GM19324 (cell line): ENCODE measurements at regions not wholly inside any gene's neighbourhood (a gene's known extent, or its start where the extent isn't known, plus 50 kb on each side); places are given as distances from the start of the nearest gene placed in this dataset.

Source experiments
- ATAC-seq: cut with Tn5 transposase; IDR thresholded peaks from one replicate; pipeline ENCODE4 v1.9.1; 2021; ENCODE audit warnings: mild to moderate bottlenecking, moderate library complexity; ENCODE audit not compliant: unreplicated experiment, low FRiP score

- ATAC-seq = no peak
Observed at GRCh38 chr5:1670351-1670750, 129.3 kb downstream of the MRPL36 start.

DNA sequence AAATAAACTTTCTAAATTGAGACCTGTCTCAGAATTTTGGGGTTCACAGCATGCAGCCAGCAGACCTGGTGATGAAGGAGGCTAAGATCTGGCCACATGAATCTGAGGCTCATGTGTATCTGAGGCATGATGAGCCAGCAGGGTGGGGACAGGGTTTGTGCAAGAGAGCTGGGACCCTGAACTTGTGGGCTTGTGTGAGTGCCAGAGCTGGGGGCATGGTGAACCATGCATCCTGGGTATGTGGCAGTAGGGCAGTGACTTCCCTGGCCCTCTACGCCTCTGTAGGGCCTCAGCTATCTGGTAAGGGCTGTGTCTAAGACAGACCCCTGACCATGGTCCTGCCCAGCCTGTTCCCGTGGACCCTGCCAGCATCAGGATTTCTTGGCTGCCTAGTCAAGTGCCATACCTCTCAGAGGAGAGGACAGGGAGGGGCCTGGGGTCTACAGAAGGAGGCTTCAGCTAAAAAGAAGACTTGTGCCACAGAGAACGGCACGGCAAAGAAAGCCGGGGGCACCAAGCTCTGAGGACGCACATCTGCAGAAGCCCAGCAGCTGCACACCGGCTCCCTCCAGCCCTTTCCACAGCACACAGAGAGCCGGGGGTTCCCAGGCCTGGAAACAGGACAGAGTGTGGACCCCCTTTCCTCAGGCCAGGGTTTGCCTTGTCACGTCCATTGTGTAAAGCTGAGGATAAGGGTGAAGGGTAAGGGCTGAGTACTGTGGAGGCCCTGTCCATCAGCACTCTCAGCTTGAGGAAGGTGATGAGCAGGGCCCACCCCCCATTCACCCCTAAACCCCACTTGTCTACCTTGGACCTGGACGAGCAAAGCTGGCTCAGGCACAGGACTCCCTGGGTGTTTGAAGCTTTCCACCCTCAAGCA is 130.1 kb downstream of the MRPL36 start:
- no peak for ATAC-seq

DNA sequence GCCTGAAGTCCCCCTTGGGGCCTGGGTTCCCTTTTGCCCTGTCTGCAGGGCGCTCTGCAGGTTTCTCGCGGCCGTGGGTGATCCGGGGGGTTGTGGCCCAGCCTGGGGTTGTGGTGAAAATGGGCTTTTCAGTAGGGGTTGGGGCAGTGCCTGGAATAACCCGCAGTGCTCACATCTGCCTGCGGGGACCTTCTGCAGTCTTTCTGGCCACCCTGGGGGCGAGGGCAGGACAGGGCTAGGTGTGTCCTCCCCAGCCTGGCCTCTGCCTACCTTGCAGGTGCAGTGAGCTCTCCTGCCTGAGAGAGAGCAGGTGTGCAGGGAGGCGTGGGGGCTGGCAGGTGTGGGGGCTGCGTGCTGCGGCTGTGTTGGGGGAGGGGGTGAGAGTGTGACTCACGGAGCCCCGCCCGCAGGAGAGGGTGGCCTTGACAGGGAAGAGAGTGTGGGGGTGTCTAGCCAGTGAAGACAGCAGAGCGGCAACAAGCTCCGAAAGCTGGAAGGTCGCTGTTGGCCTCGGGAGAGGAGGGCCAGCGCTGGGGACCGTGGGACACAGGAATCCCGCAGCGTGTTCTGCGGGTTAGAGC is 131.4 kb downstream of the MRPL36 start:
- ATAC-seq = no peak

DNA sequence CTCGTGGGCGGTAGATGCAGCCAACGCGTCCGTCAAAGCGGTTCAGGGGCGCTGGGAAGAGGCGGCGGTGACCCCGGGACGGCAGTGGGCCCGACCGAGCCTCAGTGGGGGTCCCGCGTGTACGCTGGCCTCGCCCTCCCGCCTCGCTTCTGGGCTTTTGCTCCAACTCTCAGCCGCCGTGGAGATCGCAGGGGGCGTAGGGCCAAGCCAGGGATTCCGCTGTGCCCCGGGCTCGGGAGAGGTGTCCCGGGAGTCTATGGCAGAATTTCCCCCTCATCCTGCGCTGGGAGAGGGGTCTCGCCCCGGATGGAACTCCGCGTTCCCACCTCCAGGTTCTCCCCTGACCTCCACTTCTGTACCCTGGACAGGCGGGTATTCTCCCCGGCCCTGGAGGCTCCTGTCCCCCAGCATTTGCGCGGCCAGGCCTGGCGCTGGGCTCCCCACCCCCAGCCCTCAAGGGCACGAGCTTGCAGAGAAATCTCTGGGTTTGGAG is 131.9 kb downstream of the MRPL36 start:
- no peak for ATAC-seq

- ATAC-seq = no peak
Observed at GRCh38 chr5:1666812-1667588, 132.6 kb downstream of the MRPL36 start.

DNA sequence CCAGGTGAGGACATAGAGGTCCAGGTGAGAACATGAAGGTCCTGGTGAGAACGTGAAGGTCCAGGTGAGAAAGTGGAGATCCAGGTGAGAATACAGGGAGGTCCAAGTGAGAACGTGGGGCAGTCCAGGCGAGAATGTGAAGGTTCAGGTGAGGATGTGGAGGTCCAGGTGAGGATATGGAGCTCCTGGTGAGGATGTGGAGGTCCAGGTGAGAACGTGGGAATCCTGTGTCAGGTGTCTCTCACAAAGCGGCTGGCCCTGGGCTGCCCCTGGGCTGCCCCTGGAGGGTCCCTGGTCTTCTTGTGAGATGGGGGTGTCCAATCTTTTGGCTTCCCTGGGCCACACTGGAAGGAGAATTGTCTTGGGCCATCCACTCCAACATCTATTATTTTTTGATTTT is 133.4 kb downstream of the MRPL36 start:
- no peak for ATAC-seq

DNA sequence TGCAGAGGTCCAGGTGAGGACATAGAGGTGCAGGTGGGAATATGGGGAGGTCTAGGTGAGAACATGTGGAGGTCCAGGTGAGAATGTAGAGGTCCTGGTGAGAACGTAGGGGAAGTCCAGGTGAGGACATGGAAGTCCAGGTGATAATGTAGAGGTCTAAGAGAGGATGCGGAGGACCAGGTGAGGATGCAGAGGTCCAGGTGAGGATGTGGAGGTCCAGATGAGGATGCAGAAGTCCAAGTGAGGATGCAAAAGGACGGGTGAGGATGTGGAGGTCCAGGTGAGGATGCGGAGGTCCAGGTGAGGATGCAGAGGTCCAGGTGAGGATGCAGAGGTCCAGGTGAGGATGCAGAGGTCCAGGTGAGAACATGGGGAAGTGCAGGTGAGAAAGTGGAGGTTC is 133.8 kb downstream of the MRPL36 start:
- no peak for ATAC-seq

GRCh38 chr5:1665231-1665630 is 134.4 kb downstream of the MRPL36 start:
- no peak for ATAC-seq

- no peak for ATAC-seq
Observed at GRCh38 chr5:1663186-1663585, 136.5 kb downstream of the MRPL36 start.

GRCh38 chr5:1662559-1663085 is 137.0 kb downstream of the MRPL36 start:
- no peak for ATAC-seq

GRCh38 chr5:1661831-1662558 is 137.6 kb downstream of the MRPL36 start:
- ATAC-seq = no peak

GRCh38 chr5:1661311-1661710 is 137.6 kb upstream of the LPCAT1 start:
- ATAC-seq = no peak

DNA sequence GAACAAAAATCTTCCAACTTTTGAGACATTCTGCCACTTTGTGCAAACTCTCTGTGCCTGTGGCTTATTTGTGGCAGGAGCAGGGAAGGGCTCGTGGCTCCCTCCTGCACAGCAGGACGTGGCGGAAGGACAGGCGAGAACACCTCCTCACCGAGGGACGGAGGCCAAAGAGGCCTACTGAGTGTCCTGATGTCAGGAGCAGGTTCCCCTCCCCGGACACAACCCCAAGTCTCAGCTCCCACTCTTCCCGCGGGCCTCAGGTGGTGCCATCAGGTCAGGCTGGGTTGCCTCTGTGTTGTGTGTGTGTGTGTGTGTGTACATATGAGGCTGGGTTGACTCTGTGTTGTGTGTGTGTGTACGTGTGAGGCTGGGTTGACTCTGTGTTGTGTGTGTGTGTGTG is 136.8 kb upstream of the LPCAT1 start:
- no peak for ATAC-seq

- no peak for ATAC-seq
Observed at GRCh38 chr5:1660001-1660400, 136.2 kb upstream of the LPCAT1 start.

DNA sequence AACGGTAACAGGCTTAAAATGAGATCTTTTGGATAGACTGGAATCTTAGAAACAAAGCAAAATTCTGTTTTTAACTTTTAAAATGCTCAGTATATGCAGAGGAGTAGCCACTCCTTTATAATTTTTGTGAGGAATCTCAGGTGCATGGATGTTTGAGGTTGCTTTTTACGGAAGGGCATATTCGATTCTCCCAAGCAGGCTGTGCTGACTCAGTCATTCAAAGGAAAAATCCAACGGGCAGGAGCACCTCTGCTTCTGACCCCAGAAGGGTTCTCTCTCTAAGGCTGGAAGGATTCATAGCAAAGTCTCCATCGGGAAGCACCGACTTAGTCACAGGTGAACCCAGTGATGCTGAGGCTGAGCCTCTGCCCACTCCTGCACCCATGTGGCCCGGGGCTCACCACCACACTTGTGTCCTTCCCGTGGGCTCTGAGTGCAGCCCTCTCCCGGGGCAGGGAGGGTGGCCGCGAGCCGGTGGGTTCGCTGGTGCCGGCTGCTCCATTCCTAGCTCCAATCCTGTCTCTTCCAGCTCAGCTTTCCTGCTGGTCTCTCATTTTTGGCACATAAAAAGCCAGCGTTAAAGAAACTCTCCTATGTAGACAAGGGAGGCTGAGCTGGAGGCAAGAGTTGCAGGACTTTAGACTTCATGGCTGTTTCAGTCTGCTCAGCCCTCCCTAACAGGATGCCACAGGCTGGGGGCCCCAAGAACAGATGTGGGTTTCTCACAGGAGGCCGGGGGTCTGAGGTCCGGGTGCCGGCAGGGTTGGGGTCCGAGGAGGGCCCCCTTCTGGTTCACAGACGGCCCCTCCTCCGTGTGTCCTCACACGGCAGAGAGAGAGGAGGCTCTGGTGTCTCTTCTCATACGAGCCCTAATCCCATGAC is 135.6 kb upstream of the LPCAT1 start:
- no peak for ATAC-seq

DNA sequence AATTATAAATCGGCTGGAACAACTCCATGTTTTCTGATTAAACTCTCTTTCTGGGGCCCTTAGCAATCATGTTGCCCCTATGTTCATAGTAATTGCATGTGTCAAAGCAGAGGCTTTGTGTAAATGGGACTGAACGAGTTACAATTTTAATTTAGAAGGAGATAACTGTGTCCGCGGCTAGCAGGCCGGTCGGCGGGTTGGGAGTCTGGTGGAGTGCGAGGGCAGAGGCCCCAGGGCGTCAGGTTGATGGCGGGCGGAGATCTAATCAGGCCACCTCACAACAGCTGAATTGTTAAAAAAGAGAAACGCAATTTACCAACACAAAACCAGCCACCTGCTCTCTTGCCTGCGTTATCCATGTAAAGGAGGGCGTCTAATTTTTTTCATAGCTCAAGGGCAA is 134.9 kb upstream of the LPCAT1 start:
- ATAC-seq = no peak

DNA sequence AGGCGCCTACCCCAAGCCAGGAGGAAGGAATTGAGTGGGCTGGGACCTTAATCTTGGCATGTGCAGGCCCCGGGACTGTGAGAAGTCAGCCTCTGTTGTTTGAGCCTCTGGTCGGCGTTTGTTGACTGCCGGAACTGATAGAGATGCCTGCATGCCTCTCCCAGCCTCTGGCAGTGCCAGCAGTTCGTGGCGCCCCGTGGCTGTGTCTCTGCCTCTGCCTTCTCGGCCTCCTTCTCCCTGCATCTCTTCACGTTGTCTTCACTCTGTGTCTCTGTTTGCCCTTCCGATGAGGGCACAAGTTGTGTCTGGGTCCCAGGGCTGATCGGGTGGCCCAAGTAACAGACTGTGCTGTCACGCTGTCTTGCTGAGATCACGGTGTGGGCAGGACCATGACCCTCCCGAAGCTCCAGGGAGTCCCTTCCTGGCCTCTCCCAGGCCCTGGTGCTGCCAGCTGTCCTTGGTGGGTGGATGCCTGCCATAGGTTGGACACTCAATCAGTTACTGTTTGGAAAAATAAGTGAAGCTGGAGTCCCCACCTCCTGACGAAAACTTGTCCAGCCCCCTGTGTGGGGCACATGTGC is 133.5 kb upstream of the LPCAT1 start:
- no peak for ATAC-seq

GRCh38 chr5:1656271-1656975 is 132.7 kb upstream of the LPCAT1 start:
- no peak for ATAC-seq
